GM12872 (cell line): ENCODE measurements at regions not wholly inside any gene's neighbourhood (a gene's known extent, or its start where the extent isn't known, plus 50 kb on each side); places are given as distances from the start of the nearest gene placed in this dataset.

Source experiments
- TF ChIP-seq, protein P1 (sequence below): IDR thresholded peaks from 3 replicates; pipeline ENCODE4 v1.5.1; 2011; ENCODE audit warnings: low read depth, mild to moderate bottlenecking, low read length, moderate library complexity; ENCODE audit not compliant: insufficient read depth

GRCh38 chr22:25478528-25478927 lies 85.9 kb upstream of the GRK3 start:
- TF ChIP-seq, protein P1, sequence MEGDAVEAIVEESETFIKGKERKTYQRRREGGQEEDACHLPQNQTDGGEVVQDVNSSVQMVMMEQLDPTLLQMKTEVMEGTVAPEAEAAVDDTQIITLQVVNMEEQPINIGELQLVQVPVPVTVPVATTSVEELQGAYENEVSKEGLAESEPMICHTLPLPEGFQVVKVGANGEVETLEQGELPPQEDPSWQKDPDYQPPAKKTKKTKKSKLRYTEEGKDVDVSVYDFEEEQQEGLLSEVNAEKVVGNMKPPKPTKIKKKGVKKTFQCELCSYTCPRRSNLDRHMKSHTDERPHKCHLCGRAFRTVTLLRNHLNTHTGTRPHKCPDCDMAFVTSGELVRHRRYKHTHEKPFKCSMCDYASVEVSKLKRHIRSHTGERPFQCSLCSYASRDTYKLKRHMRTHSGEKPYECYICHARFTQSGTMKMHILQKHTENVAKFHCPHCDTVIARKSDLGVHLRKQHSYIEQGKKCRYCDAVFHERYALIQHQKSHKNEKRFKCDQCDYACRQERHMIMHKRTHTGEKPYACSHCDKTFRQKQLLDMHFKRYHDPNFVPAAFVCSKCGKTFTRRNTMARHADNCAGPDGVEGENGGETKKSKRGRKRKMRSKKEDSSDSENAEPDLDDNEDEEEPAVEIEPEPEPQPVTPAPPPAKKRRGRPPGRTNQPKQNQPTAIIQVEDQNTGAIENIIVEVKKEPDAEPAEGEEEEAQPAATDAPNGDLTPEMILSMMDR: no peak

DNA sequence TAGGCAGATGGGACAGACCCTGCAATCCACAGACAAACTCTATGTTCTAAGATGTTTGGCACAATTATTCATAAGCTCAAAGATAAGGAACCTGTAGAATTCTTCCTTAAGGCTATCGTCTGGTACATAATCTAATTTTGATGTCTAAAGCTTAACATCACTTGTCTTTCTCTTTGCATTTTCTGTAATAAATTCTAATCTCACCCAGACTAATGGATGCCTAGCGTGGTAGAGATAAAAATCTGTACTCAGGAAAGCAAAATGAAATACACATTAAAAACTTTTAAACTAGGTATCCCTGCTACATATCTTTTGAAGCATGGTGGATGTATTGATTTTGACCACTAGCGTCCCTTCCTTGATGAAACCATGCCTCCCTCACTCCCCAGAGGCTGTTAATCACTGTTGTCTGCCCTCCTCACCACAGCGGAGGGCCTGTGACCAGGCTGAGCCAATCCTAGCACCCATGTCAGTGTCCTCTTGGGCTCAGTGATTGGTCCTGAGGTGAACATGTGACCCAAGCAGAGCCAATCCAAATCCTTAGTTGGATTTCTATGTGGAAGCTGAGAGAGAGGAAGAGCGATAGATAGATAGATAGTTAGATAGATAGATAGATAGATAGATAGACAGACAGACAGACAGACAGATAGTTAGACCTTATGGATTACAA lies 82.2 kb upstream of the GRK3 start:
- TF ChIP-seq, protein P1: no peak

- TF ChIP-seq, protein P1: no peak
Measured at GRCh38 chr22:25482868-25483639, 81.4 kb upstream of the GRK3 start.

DNA sequence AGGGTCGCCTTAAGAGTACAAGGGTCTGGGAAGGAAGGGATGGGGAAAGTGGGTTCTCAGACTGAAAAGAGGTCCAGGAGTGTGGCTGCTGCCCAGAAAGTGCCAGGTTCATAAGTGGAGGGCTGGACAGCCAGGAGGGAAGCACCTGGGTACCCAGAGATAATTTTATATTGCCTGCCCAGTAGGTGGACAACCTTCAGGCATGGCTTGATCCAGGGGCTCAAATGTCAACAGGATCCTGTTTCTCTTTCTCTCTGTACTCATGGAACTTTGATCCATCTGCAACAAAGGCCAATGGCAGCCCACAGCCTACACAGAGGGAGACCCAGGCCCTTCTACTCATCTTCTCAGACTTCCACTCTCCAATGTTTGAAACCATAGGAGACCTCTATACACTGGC lies 80.5 kb upstream of the GRK3 start:
- TF ChIP-seq, protein P1: no peak

DNA sequence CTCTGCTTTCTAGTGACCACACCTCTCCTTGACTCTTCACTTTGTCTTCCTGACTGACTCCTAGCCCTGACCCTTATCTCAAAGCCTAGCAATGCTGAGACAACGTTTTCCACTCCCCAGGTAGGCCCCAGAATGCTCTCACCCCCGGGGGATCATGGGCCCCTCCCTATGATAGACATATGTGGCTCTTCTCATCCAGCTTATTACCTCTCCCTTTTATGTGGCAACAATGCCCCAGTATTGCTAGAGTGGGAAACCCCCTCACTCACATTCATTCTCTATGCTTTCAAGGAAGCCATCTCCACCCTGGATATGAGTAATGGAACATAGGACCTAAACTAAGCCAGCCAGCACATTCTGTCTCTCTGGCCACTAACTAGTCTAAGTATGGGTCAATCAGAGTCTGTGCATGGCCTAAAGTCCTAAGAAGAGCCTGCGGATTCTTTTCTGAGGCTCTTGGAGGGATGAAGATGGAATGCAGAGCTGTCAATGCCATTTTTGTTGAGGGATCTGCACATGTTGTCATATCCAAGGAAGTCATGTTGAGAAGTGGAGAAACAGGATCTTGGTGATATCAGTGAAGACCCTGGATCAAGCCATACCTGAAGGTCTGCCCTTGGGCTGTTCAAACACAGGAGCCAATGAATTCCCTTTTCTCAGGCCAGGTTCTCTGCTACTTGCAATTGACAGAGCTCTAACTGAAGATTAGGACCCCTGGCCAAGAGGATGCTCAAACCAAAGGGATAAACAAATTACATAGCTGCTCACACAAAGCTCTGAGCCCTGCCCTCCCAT lies 79.8 kb upstream of the GRK3 start:
- TF ChIP-seq, protein P1: no peak

GRCh38 chr22:25485626-25486545 lies 78.6 kb upstream of the GRK3 start:
- TF ChIP-seq, protein P1: no peak
